Rectal smooth muscle tissue (tissue), 1 donor: ENCODE measurements at regions not wholly inside any gene's neighbourhood (a gene's known extent, or its start where the extent isn't known, plus 50 kb on each side); places are given as distances from the start of the nearest gene placed in this dataset.

Source experiments
- H3K27ac ChIP-seq: one replicate; pipeline ENCODE4 v1.7.0; 2013; ENCODE audit warnings: low read depth, low read length, inconsistent platforms
- H3K27me3 ChIP-seq: one replicate; pipeline ENCODE4 v1.7.0; 2013; ENCODE audit warnings: low read length; ENCODE audit not compliant: control insufficient read depth, insufficient read depth
- H3K36me3 ChIP-seq: one replicate; pipeline ENCODE4 v1.7.0; 2013; ENCODE audit warnings: low read length; ENCODE audit not compliant: control insufficient read depth, insufficient read depth
- H3K4me1 ChIP-seq: one replicate; pipeline ENCODE4 v1.7.0; 2013; ENCODE audit warnings: low read length; ENCODE audit not compliant: control insufficient read depth, insufficient read depth
- H3K4me3 ChIP-seq: one replicate; pipeline ENCODE4 v1.7.0; 2013; ENCODE audit warnings: low read length
- H3K9ac ChIP-seq: one replicate; pipeline ENCODE4 v1.7.0; 2013; ENCODE audit warnings: low read length

DNA sequence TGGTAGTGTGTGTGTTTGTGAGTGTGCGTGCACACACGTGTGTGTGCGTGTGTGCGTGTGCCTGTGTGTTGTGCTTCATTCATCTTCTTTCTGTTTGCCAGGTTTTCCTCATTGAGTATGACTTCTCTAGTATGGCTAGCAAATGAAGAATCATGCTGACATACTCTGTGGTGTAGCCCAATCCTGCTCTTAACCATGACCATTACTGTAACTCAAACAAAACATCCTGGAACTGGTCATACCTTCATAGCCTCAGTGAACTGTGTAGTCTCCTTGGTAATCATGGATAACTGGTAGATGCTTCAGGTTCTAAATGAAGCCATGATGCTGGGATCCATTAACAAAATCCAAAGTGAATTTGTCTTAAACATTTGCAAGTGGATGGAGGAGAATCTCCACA, 1117.7 kb downstream of the BCL11B start:
- H3K4me3 ChIP-seq = no peak overlapping the region
- no peak overlapping the region for H3K9ac ChIP-seq
- H3K4me1 ChIP-seq = no peaks in the 10 kb centered on the region
- H3K36me3 ChIP-seq = no peaks in the 10 kb centered on the region
- H3K27ac ChIP-seq = no peak overlapping the region
- H3K27me3 ChIP-seq = no peaks in the 10 kb centered on the region

DNA sequence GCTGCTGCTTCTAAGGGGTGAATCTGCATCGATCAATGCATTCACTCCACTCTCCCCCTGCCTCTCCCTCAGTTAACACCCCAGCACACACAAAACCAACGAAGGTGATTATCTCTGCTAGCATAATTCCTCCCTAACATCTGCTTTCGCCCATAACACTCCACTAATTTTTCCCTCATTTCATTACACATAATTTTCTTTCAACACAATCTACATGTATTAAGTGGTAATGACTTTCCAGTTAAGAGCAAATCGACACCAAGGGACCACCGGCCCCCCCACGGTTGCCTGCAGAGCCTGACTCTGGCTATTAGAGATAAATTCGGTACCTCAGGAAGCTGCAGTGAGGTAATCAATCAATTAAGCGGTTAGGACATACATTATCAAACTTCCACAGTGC, 1115.6 kb downstream of the BCL11B start:
- Histone ChIP-seq H3K36me3 (no peaks in the 10 kb centered on the region), H3K9ac (no peak overlapping the region), H3K27ac (no peak overlapping the region), H3K27me3 (no peaks in the 10 kb centered on the region), H3K4me1 (no peaks in the 10 kb centered on the region), H3K4me3 (no peak overlapping the region)

DNA sequence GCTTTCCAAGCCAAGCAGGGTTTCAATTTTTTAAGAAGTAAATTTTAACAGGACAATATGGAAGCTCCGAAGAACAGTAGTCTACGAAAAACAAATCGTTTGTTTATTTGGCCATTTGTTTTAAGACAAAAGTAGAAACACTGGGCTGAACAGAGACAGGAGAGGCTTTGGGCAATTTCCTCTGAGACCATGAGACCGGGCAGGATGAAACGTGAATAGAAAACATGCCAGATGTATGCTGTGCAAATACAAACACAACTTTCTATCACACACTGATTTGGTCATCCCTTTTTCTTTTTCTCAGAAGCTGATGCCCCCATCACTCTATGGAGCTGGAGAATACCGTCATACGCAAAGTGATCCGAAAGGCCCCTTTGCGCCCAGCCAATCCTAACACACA, 1111.1 kb downstream of the BCL11B start:
- H3K4me3 ChIP-seq = no peak overlapping the region
- no peaks in the 10 kb centered on the region for H3K4me1 ChIP-seq
- no peak overlapping the region for H3K9ac ChIP-seq
- H3K27ac ChIP-seq = no peak overlapping the region
- H3K27me3 ChIP-seq = peaks cover 4% of the 10 kb centered on the region
- H3K36me3 ChIP-seq = no peaks in the 10 kb centered on the region

- Histone ChIP-seq H3K36me3 (no peaks in the 10 kb centered on the region), H3K9ac (no peak overlapping the region), H3K27me3 (peaks cover 4% of the 10 kb centered on the region), H3K27ac (no peak overlapping the region), H3K4me3 (no peak overlapping the region), H3K4me1 (no peaks in the 10 kb centered on the region)
These were observed 1110.6 kb downstream of the BCL11B start for GRCh38 chr14:98161356-98161755.

- no peak overlapping the region for H3K4me3 ChIP-seq
These were observed 1108.9 kb downstream of the BCL11B start for GRCh38 chr14:98162856-98163805.

GRCh38 chr14:98163873-98164272, 1108.1 kb downstream of the BCL11B start:
- peaks cover 4% of the 10 kb centered on the region for H3K27me3 ChIP-seq

More at GRCh38 chr14:98162856-98163805, 1108.9 kb downstream of the BCL11B start:
- Histone ChIP-seq H3K36me3 (no peaks in the 10 kb centered on the region), H3K27me3 (peaks cover 4% of the 10 kb centered on the region), H3K9ac (no peak overlapping the region), H3K27ac (no peak overlapping the region), H3K4me1 (no peaks in the 10 kb centered on the region)

GRCh38 chr14:98165976-98166375, 1106.0 kb downstream of the BCL11B start:
- H3K4me3 ChIP-seq = no peak overlapping the region
- no peak overlapping the region for H3K27ac ChIP-seq
- no peaks in the 10 kb centered on the region for H3K4me1 ChIP-seq
- H3K27me3 ChIP-seq = peaks cover 4% of the 10 kb centered on the region
- no peak overlapping the region for H3K9ac ChIP-seq
- no peaks in the 10 kb centered on the region for H3K36me3 ChIP-seq

More at GRCh38 chr14:98163873-98164272, 1108.1 kb downstream of the BCL11B start:
- Histone ChIP-seq H3K27ac (no peak overlapping the region), H3K9ac (no peak overlapping the region), H3K4me1 (no peaks in the 10 kb centered on the region), H3K4me3 (no peak overlapping the region), H3K36me3 (no peaks in the 10 kb centered on the region)

GRCh38 chr14:98167275-98167674, 1104.7 kb downstream of the BCL11B start:
- Histone ChIP-seq H3K9ac (no peak overlapping the region), H3K27me3 (peaks cover 4% of the 10 kb centered on the region), H3K36me3 (no peaks in the 10 kb centered on the region), H3K4me3 (no peak overlapping the region), H3K27ac (no peak overlapping the region), H3K4me1 (no peaks in the 10 kb centered on the region)

DNA sequence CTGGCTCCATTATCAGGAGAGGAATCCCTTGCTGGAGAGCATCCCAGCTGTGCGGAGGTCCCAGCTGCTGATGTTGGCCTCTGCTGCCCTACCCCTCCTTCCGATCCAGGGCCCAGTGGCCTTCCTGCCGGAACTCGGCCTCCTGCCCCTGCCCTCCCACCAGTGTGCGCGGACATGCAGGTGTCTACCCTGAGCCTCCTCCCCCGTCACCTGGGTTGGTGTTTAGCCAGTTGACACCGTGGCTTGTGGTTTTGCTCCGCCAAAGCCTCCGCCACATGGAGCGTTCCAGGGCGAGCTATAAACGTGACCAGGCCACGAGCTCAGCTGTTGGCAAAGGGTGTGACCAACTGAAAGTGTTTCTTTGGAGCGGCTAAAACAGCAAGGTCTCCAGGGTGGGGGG, 1104.3 kb downstream of the BCL11B start:
- H3K9ac ChIP-seq = no peak overlapping the region
- H3K27me3 ChIP-seq = peaks cover 4% of the 10 kb centered on the region
- no peak overlapping the region for H3K27ac ChIP-seq
- H3K36me3 ChIP-seq = no peaks in the 10 kb centered on the region
- no peaks in the 10 kb centered on the region for H3K4me1 ChIP-seq
- no peak overlapping the region for H3K4me3 ChIP-seq

- H3K4me3 ChIP-seq = no peak overlapping the region
- H3K4me1 ChIP-seq = no peaks in the 10 kb centered on the region
- H3K27ac ChIP-seq = no peak overlapping the region
- H3K36me3 ChIP-seq = no peaks in the 10 kb centered on the region
- no peak overlapping the region for H3K9ac ChIP-seq
- no peaks in the 10 kb centered on the region for H3K27me3 ChIP-seq
These were observed 1103.6 kb downstream of the BCL11B start for GRCh38 chr14:98168211-98168985.

GRCh38 chr14:98169170-98169587, 1102.8 kb downstream of the BCL11B start:
- Histone ChIP-seq H3K4me3 (no peak overlapping the region), H3K27ac (no peak overlapping the region)

GRCh38 chr14:98170575-98170974, 1101.4 kb downstream of the BCL11B start:
- H3K4me1 ChIP-seq = no peaks in the 10 kb centered on the region
- H3K36me3 ChIP-seq = no peaks in the 10 kb centered on the region
- H3K27me3 ChIP-seq = no peaks in the 10 kb centered on the region
- no peak overlapping the region for H3K4me3 ChIP-seq
- no peak overlapping the region for H3K27ac ChIP-seq
- no peak overlapping the region for H3K9ac ChIP-seq

More at GRCh38 chr14:98169170-98169587, 1102.8 kb downstream of the BCL11B start:
- Histone ChIP-seq H3K4me1 (no peaks in the 10 kb centered on the region), H3K9ac (no peak overlapping the region), H3K36me3 (no peaks in the 10 kb centered on the region), H3K27me3 (no peaks in the 10 kb centered on the region)
